Stimulated activated CD4-positive, alpha-beta T cell treated with anti-CD3 and anti-CD28 coated beads, TNF-alpha, amount 100 ng/mL, for 1 hour (primary cell): ENCODE measurements at regions not wholly inside any gene's neighbourhood (a gene's known extent, or its start where the extent isn't known, plus 50 kb on each side); places are given as distances from the start of the nearest gene placed in this dataset.
"Not testable (repeated sequence)": the region's sequence is repeated elsewhere in the genome, so short reads cannot be mapped to it uniquely, and the experiment has no call there.

Source experiments
- DNase-seq, 3 donors: peaks; one replicate each; pipeline ENCODE4 v3.0.0-alpha.2; 2020; ENCODE audit warnings: low read depth in 3 of 3, low spot score in 1 of 3

DNA sequence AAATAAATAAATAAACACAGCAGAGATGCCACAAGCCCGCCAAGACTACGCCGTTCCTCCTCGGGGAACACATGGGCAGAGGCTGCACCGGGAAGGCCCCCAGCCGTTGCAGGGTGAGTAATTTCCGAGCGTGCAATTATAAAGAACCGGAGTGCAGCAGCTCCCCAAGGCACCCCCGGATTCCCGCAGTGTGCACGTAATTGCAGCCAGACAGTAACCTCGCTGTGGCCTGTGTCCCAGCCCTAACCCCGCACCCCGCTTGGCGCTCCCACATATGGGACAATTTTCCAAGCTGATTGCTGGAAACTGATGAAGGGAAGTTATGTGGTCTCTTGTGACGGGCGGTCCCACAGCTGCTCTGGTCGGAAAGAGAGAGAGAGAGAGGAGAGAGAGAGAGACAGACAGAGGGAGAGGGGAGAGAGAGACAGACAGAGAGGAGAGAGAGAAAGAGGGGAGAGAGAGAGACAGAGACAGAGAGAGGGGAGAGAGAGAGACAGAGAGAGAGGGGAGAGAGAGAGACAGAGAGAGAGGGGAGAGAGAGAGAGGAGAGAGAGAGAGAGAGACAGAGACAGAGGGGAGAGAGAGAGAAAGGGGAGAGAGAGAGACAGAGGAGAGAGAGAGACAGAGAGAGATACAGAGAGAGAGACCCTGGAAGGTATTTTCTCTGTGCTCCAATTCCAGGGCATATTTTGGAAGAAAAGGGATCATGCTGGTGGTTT is 275.4 kb downstream of the SHOX start:
- no peak for DNase-seq

DNA sequence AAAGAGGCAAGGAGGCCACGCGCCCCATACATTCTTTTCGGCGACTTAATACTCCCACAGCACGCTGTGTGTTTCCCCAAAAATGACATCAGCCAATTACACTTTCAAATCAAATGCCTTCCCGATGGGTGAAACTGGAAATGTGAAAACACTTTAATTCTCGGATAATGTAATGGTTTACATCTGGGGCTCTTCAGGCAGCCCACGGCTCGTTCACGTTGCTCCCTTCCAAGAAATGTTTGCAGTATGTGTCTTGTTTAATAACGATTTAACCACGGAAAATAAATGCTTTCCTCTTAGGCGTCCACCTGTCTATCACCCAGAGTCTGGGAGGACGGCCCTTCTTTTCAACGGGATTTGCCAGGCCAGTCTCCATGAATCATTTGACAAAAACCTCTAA is 272.5 kb downstream of the SHOX start:
- DNase-seq = no peak

- DNase-seq = no peak
These were observed 265.7 kb downstream of the SHOX start for GRCh38 chrX:896256-896655.

- no peak for DNase-seq
These were observed 259.5 kb downstream of the SHOX start for GRCh38 chrX:889966-890651.

GRCh38 chrX:887724-888123 is 257.1 kb downstream of the SHOX start:
- DNase-seq = not testable (repeated sequence)

DNA sequence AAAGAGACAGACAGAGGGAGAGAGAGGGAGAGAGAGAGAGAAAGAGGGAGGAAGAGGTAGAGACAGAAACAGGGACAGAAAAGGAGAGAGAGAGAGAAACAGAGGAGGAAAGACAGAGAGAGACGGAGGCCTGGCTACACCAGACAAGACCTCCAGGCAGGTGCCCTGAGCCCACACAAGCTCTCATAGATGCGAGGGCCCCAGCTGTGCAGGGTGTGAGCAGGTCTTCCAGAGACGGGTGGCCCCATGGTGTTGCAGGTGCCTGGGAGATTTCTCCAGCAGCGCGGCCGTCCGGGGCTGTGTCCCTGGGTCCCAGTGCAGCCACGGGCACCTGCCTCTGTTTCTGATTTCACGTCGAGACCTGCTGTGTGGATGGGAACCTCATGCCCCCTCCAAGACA is 253.0 kb downstream of the SHOX start:
- DNase-seq = no peak

DNA sequence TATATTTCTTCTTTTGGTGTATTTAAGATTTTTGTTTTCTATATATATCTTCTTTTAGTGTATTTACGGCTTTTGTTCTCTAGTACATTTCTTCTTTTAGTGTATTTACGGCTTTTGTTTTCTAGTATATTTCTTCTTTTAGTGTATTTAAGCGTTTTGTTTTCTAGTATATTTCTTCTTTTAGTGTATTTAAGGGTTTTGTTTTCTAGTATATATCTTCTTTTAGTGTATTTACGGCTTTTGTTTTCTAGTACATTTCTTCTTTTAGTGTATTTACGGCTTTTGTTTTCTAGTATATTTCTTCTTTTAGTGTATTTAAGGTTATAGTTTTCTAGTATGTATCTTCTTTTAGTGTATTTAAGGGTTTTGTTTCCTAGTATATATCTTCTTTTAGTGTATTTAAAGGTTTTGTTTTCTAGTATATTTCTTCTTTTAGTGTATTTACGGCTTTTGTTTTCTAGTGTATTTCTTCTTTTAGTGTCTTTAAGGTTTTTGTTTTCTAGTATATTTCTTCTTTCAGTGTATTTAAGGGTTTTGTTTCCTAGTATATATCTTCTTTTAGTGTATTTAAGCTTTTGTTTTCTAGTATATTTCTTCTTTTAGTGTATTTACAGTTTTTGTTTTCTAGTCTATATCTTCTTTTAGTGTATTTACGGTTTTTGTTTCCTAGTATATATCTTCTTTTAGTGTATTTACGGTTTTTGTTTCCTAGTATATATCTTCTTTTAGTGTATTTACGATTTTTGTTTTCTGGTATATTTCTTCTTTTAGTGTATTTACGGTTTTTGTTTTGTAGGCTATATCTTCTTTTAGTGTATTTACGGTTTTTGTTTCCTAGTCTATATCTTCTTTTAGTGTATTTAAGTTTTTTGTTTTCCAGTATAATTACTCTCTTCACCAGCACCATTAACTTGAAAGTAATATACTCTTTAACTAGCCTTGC is 249.4 kb downstream of the SHOX start:
- not testable (repeated sequence) for DNase-seq

GRCh38 chrX:874061-874460 is 243.5 kb downstream of the SHOX start:
- no peak for DNase-seq

DNA sequence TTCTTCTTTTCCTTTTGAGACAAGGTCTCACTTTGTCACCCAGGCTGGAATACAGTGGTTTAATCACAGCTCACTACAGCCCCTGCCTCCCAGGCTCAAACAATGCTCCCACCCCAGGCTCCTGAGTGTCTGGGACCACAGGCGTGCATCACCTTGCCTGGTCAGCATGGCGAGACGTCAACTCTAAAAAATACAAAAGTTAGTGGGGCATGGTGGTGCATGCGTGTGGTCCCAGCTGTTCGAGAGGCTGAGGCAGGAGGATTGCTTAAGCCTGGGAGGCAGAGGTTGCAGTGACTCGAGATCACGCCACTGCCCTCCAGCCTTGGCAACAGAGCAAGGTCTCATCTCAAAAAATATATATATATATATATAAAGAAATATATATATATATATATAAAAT is 242.4 kb downstream of the SHOX start:
- DNase-seq = no peak

DNA sequence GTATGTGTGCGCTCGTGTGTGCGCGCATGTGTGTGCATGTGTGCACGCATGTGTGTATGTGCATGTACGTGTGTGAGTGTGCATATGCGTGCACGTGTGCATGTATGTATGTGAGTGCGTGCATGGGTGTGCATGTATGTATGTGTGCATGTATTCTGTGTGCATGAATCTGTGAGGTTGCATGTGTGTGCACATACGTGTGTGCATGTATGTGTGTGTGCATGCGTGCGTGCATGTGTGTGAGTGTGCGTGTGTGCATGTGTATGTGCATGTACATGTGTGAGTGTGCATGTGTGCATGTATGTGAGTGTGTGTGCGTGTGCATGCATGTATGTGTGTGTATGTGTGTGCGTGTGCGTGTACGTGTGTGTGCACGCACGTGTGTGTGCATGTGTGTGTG is 241.5 kb downstream of the SHOX start:
- no peak for DNase-seq

DNA sequence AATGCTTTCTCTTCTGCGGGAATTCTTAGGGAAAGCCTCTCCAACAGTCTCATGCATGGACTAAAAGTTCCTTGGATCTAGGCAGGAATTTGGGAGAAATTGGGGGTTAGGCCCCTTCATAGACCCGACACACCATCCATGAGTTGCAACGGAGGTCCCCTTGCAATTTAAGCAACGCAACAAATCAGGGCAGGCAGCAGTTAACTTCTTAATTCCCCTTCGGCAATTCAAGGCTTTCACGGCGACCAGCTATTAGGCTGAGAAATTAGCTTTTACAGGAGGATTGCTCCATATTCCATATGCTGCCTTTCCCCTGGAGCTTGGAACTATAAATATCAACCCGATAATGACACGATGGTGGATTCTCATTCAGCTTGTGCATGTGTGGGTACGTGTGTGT is 241.0 kb downstream of the SHOX start:
- no peak for DNase-seq

- no peak for DNase-seq
These were observed 237.5 kb downstream of the SHOX start for GRCh38 chrX:867966-868647.

DNA sequence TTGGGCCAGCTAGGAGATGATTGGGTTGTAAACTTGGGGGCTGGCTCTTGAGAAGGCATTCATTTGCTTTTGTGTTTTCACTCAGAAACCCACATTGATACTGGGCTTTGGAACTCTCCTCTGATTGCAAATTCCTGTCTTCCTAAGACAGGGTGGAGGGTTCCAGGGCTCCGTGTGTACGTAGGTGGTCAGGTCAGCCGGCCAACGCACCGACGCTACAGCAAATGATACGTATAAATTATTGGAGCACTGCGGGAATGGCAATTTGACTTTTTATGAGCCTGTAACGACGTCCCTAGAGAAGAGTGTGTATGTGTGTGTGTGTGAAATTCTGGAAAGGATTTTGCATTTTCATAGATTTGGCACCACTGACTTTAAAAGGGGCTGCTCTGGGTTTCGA is 236.9 kb downstream of the SHOX start:
- DNase-seq = no peak

DNA sequence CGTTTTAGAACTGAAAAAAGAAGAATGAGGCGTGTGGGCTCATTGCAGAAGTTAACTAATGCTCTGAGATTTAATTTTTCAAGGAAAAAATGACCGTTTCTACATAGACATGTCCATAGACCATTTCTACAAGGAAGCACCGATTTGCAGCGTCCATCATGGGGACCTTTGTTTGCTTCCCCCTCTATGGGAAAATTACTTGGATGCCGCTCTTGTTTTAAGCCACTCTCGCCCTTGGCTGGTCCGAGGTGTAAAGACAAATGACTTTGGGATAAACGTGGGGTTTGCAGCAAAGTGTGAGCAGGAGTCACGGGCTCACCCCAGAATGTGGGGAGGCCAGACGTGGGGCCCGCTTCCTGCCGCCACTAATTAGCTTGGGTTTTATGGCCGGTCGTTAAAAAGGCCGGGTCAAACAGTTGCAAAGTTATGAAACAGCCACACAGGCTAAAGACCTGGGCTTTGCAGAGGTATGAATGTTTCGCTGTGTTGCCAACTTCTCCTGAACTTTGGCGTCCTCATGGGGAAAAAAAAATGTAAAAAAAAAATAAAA is 235.9 kb downstream of the SHOX start:
- no peak for DNase-seq

GRCh38 chrX:865422-865821 is 234.8 kb downstream of the SHOX start:
- no peak for DNase-seq

- no peak for DNase-seq
These were observed 231.3 kb downstream of the SHOX start for GRCh38 chrX:861921-862320.

- DNase-seq = no peak
These were observed 230.8 kb downstream of the SHOX start for GRCh38 chrX:861340-861890.

GRCh38 chrX:859329-859728 is 228.7 kb downstream of the SHOX start:
- DNase-seq = no peak

- no peak for DNase-seq
These were observed 228.0 kb downstream of the SHOX start for GRCh38 chrX:858542-859078.

GRCh38 chrX:857376-857775 is 226.8 kb downstream of the SHOX start:
- DNase-seq = no peak
